ENCODE measurements at regions not wholly inside any gene's neighbourhood (a gene's known extent, or its start where the extent isn't known, plus 50 kb on each side); places are given as distances from the start of the nearest gene placed in this dataset.

DNA sequence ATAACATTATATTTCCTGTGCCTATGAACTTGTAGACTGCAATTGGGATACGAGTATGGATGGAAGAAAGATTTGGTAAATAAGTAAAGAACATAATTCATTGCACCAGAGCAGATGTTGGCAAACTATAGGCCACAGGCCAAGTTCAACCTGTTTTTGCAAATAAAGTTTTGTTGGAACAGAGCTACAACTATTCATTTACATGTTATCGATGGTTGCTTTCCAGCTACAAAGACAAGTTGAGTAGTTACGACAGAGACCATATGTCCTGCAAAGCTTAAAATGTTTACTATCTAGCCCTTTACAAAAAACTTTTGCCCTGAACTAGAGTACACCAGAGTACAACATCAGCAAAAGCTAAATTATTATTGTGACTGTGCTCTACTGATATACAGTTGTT, 169.1 kb upstream of the DMAC1 start:
- TF ChIP-seq POLR2A (IDR thresholded peaks at IDR 0.05): no peak
- TF ChIP-seq, protein P1, sequence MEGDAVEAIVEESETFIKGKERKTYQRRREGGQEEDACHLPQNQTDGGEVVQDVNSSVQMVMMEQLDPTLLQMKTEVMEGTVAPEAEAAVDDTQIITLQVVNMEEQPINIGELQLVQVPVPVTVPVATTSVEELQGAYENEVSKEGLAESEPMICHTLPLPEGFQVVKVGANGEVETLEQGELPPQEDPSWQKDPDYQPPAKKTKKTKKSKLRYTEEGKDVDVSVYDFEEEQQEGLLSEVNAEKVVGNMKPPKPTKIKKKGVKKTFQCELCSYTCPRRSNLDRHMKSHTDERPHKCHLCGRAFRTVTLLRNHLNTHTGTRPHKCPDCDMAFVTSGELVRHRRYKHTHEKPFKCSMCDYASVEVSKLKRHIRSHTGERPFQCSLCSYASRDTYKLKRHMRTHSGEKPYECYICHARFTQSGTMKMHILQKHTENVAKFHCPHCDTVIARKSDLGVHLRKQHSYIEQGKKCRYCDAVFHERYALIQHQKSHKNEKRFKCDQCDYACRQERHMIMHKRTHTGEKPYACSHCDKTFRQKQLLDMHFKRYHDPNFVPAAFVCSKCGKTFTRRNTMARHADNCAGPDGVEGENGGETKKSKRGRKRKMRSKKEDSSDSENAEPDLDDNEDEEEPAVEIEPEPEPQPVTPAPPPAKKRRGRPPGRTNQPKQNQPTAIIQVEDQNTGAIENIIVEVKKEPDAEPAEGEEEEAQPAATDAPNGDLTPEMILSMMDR (IDR thresholded peaks at IDR 0.05): no peak

Measured in body of pancreas (tissue), 4 donors.